ENCODE measurements at regions not wholly inside any gene's neighbourhood (a gene's known extent, or its start where the extent isn't known, plus 50 kb on each side); places are given as distances from the start of the nearest gene placed in this dataset.

DNA sequence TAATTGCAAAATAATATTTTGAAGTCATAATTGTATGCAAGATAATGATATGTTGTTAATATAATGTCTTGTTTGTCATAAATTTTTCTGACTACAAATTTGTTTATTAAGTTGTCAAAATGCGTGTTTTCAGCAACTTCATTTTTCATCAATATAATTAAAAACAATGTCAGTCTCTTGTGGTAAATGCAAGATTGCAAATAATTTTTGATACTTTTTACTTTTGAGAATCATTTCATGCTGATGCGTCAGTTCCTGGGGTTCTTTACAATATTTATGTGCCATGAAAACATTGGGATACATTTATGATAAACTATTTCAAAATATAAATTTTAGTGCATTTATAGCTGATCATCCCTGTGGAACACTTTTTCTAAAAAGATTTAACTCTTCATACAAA, 1504.8 kb downstream of the BRD1 start (continued):
- TF ChIP-seq ZNF398 (tag by site-specific recombination; IDR thresholded peaks at IDR 0.05) (no peak), ZSCAN16 (tag by site-specific recombination; IDR thresholded peaks at IDR 0.05) (no peak), ZNF221 (tag by site-specific recombination; IDR thresholded peaks at IDR 0.05; ENCODE audit: borderline replicate concordance) (no peak), ZNF560 (tag by site-specific recombination; IDR thresholded peaks at IDR 0.05; ENCODE audit: borderline replicate concordance) (no peak), ZNF37A (tag by site-specific recombination; IDR thresholded peaks at IDR 0.05) (no peak), FEZF1 (tag by site-specific recombination; IDR thresholded peaks at IDR 0.05) (no peak), ZNF416 (tag by site-specific recombination; IDR thresholded peaks at IDR 0.05) (no peak), ZNF654 (tag by site-specific recombination; IDR thresholded peaks at IDR 0.05; ENCODE audit: low read depth) (no peak), TSHZ1 (tag by site-specific recombination; IDR thresholded peaks at IDR 0.05; ENCODE audit: borderline replicate concordance) (no peak)

GRCh38 chr22:48321986-48322545, 1505.6 kb downstream of the BRD1 start:
- CTCF ChIA-PET: no interaction called here
- H3K36me3 ChIP-seq (ENCODE audit: control insufficient read depth in 2 of 2, insufficient read depth in 1 of 2, low read length in 2 of 2): no peaks in the 10 kb centered on the region
- H3K9me3 ChIP-seq (ENCODE audit: control insufficient read depth, insufficient read depth, low read depth, low read length): peaks cover 5% of the 10 kb centered on the region
- no peak for TF ChIP-seq ZNF701 (tag by site-specific recombination; IDR thresholded peaks at IDR 0.05)
- TF ChIP-seq, protein P1, sequence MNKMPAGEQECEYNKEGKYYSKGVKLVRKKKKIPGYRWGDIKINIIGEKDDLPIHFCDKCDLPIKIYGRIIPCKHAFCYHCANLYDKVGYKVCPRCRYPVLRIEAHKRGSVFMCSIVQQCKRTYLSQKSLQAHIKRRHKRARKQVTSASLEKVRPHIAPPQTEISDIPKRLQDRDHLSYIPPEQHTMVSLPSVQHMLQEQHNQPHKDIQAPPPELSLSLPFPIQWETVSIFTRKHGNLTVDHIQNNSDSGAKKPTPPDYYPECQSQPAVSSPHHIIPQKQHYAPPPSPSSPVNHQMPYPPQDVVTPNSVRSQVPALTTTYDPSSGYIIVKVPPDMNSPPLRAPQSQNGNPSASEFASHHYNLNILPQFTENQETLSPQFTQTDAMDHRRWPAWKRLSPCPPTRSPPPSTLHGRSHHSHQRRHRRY (tag by site-specific recombination; IDR thresholded peaks at IDR 0.05): no peak
- POLR2A ChIA-PET: no interaction called here
- H3K27ac ChIP-seq (ENCODE audit: extremely low read depth, low read depth, low read length): no peak overlapping the region
- no peaks in the 10 kb centered on the region for H3K4me1 ChIP-seq (ENCODE audit: control insufficient read depth, insufficient read depth, low read length)
- H3K4me3 ChIP-seq (ENCODE audit: low read depth, low read length): no peak overlapping the region

GRCh38 chr22:48320683-48321451, 1506.8 kb downstream of the BRD1 start:
- POLR2A ChIA-PET: no interaction called here
- Histone ChIP-seq H3K4me1 (ENCODE audit: control insufficient read depth, insufficient read depth, low read length) (no peaks in the 10 kb centered on the region), H3K27ac (ENCODE audit: extremely low read depth, low read depth, low read length) (no peak overlapping the region), H3K4me3 (ENCODE audit: low read depth, low read length) (no peak overlapping the region), H3K36me3 (ENCODE audit: control insufficient read depth in 2 of 2, insufficient read depth in 1 of 2, low read length in 2 of 2) (no peaks in the 10 kb centered on the region), H3K9me3 (ENCODE audit: control insufficient read depth, insufficient read depth, low read depth, low read length) (peaks cover 5% of the 10 kb centered on the region)
- TF ChIP-seq ZIC2 (tag by site-specific recombination; IDR thresholded peaks at IDR 0.05) (peak; percentile 59), PBX3 (CRISPR knock-in tag; IDR thresholded peaks at IDR 0.05) (no peak)
- CTCF ChIA-PET: interaction anchor here (0.5 kb wide), 1 partner anchor 179 kb away, joined by 3 read pairs; no protein-coding TSS in a partner anchor
